ENCODE measurements at regions not wholly inside any gene's neighbourhood (a gene's known extent, or its start where the extent isn't known, plus 50 kb on each side); places are given as distances from the start of the nearest gene placed in this dataset.
"Not testable (repeated sequence)": the region's sequence is repeated elsewhere in the genome, so short reads cannot be mapped to it uniquely, and the experiment has no call there.

DNA sequence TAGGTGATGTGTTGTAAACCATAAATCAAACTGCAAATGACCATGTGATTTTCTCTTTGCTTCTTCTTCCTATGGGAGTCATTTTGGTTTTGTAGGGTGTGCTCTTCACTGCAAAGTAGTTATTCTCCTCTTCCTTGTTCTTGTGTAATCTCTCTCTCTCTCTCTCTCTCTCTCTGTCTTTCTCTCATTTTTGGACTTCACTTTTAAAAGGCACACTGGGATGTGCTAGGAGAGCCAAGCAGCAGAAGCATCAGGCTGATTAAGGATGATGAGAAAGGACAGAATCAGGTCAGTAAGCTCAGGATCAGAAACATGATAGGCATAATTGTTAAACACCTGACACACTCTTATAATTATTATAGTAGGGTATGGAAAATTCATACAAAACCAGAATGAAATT lies 505.3 kb upstream of the ZNF608 start:
- DNase-seq (ENCODE audit: low read depth): no peak

DNA sequence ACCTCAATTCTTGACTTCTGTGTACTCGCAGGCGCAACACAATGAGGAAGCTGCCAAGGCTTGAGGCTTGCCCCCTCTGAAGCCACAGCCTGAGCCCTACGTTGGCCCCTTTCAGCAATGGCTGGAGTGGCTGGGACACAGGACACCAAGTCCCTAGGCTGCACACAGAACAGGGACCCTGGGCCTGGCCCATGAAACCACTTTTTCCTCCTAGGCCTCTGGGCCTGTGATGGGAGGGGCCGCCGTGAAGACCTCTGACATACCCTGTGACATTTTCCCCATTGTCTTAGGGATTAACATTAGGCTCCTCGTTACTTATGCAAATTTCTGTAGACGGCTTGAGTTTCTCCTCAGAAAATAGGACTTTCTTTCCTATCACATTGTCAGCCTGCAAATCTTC lies 507.2 kb upstream of the ZNF608 start:
- DNase-seq (ENCODE audit: low read depth): not testable (repeated sequence)

DNA sequence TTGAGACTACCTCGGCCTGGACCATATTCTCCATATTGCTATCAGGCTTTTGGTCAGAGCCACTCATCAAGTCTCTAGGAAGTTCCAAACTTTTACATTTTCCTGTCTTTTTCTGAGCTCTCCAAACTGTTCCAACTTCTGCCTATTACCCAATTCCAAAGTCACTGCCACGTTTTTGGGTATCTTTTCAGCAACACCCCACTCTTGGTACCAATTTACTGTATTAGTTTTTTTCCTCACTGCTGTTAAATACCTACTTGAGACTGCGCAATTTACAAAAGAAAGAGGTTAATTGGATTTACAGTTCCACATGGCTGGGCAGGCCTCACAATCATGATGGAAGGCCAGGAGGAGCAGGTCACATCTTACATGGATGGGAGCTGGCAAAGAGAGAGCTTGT lies 507.8 kb upstream of the ZNF608 start:
- no peak for DNase-seq (ENCODE audit: low read depth)

DNA sequence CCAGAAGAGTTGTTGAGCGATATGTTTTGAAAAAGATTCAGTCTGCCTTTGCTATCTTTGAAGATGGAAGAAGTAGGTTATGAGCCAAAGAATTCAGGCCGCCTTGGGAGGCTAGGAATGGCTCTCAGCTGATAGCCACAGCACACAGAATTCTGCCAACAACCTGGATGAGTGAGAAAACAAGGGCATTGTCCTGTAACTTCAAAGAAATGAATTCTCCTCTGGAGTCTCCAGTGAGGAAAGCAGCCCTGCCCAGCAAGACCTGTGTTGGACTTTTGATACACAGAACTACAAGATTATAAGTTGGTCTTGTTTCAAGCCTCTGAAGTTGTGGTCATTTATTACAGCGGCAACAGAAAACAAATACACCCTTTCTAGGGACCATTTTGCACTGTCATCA lies 509.9 kb upstream of the ZNF608 start:
- DNase-seq (ENCODE audit: low read depth): no peak

DNA sequence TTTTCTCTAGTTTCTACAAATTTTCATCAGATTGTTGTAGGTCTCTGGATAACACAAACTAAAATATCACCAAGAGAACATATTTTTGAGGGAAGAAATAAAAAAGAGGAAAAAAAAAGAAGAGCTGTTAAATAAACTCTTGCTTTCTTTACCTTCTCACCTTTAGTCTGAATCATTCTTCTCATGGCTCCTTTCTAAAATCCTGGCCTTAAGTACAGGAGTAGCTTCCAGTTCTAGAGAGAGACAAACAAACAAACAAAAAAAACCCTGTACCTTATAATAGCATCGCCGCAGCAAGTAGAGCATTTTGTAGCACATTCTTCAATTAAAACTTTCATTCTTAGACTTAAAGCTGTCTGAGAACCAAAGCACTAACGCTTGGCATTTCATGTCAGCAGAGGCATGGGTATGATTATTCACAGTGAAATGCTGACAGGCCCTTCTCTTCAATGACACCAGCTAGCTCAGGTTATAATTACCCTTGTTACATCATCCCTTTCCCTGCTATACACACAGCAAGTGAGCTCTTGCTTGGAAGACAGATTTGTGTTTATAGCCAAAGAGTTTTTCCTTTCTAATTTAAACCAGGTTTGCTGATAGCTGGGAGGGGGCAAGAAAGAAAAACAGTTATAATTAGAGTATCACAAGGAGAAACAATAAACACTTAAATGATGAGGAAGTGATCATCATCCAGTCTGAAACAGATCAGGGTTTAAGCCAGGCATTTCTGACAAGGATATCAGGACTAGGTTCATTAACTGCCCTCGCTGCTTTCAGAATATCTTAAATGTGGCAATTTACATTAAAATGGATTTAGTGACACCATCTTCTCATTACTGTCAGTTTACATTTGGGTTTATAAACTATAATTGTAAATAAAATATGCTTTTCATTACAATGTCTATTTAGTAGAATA lies 510.9 kb upstream of the ZNF608 start:
- peak; percentile 28 for DNase-seq (ENCODE audit: low read depth)

DNA sequence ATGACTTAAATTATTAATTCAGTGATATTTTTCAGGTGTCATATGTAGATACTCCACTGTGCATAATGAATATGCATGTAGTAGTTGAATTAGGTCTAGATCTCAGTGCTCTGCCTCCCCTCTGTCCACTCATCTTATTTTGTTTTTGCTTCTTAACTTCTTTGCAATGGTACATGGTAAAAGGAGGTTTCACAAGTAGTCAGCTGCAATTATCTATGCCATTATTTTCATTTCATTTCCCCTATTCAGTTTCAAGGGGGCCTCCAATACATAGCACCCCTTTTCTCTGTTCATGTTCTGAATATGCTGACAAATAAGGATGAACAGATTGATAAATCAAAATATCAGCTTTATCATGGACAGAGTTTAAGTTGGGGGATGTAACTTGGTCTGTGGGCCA lies 511.6 kb upstream of the ZNF608 start:
- no peak for DNase-seq (ENCODE audit: low read depth)

DNA sequence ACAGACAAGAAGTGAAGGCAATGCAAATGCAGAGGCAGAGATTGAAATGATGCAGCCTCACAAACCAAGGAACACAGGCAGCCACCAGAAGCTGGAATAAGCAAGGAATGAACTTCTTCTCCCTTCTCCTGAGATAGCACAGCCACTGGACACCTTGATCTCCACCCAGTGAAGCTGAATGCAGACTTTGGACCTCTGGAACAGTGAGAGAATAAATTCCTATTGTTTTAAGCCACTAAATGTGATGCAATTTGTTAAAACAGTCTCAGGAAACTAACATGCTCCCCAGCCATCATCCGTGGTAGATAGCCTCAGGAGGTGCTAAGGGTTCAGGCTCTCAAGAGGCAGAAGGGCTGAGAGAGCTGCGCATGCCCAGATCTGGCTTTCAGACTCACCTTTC lies 512.2 kb upstream of the ZNF608 start:
- DNase-seq (ENCODE audit: low read depth): no peak

DNA sequence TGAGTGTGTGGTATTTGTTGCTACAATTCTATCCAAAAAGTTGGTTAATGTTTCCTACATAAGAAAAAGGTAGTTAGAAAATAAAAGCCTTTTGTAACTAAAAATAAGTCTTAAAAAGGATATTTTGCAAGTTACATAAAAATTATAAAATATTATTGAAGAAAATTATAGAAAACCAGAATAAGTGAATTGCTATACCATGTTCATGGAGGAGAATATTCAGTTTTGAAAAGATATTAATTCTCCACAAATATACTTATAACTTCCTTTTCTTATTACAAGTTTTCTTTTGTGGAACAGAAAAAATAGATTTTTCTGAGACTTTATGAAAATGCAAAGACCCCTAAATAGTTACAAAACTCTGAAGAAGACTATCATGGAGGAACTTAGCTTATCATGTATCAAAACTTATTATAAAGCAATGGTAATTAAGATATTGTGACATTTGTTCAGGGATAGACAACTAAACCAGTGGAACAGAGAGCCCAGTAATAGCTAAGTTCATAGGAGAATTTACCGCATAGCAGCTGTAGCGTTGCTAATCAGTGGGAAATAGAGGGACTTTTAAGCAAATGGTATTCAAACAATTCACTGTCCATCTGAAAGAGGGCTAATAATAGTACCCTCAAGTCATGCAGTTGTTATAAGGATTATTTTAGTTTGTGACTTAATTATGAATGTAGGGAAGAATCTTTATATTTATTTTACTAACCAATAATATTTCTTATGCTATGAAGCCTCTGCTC lies 515.2 kb upstream of the ZNF608 start:
- no peak for DNase-seq (ENCODE audit: low read depth)

DNA sequence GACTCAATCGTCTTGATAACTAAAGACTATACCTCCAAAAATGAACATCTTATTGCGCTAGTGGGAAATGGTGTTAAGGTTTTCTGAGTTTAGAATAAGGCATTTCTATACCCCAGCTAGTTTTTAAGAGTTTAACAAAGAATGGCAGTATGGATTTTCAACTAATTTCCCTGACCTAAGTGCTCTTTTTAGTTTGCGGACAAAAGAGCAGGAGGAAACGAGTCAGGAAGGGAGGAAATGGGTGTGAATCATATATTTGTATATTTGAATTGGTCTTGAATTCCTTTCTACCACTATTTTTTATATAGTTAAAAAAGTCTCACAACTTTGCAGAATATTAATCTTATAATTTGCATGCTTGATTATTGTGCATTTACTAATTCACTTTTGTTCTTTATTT lies 516.3 kb upstream of the ZNF608 start:
- no peak for DNase-seq (ENCODE audit: low read depth)

DNA sequence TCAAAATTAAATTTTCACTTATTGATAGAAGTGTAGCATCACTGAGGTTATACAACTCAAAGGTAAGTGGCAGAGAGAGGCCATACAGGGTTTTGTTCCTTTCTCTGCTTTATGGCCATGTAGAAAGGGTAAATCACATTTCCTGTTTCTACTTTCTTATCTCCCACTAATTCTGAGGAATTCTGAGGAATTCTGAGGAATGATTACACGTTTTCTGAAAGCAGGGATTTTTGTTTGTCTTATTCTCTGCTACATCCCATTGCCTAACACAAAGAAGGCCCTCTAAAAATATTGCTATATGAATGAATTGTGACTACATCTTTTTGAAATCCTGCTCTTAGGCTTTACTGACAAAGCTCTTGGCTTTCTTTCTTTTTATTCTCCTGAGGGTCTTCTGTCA lies 516.9 kb upstream of the ZNF608 start:
- DNase-seq (ENCODE audit: low read depth): no peak

DNA sequence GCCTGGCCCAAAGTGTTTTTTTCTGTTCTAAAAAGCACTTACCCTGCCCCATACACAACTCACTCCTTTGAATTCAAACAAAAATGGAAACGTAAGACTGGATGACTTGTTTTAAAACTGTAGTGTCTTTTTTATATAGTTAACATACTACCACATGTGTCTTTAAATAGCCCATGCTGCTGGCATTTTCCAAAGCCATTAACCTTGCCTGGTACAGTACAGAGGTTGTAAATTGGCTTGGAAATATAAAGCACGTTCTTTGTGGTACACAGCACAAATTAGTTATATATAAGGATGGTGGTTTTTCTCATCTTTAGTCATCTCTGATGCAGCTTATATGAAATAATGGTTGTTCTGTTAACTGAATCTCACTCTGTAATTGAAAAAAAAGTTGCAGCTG lies 519.7 kb upstream of the ZNF608 start:
- DNase-seq (ENCODE audit: low read depth): no peak

DNA sequence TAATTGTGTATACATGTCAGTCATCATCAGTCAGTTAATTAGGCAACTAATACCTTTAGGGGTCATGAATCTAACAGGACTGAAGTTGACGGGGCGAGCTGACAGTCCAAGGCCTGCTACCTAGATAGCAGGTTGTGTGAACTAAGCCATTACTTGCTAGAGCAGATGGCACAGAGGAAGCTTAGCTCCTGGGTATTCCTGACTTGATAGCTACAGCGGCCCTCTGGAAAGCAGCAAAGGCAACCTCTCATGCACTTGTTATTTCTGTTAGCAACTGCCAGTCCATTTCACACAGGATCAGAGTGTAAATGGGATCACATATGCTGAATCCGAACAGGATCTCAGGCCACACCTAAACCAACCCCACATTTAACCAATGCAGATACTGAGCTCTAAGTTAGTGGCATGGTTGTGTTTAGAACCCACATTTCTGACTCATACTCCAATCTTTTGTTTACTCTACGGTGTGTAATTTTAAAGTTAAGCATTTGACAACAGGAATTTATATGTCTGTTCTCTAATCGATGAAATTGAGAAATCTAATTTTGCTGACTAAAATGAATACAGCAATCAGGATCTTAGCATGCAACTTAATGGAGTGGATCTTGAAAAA lies 521.3 kb upstream of the ZNF608 start:
- DNase-seq (ENCODE audit: low read depth): no peak

DNA sequence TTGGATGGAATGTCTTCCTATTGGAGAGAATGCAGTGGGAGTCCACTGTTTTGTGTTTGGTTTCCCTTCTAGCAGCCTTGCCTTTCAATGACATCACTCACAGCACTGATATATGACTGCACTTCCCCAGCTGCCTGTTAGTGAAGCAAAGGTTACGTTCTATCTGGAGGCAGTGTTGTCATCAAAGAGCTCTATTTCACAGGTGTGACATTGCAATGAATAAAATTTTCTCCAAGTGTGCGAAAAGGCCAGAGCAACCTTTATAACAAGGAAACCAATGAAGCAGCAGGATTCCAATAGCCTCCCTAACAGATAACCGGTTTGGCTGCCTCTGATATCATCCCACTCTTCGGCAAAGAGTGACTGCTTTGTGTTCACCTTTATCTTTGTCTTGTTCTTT lies 523.5 kb upstream of the ZNF608 start:
- no peak for DNase-seq (ENCODE audit: low read depth)

DNA sequence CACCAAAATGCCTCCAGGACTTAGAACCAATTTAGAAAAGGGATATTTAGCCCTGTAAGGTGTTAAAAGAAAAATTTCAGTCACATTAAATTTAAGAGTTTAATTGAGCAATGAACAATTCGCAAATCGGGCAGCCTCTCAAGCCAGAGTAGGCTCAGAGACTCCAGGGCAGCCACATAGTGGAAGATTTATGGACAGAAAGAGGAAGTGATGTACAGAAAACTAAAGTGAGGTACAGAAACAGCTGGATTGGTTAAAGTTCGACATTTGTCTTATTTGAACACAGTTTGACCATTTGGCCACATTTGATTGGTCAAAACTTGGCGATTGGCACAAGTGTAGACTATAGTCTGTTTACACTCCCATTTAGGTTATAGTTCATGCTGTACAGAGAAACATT lies 525.9 kb upstream of the ZNF608 start:
- no peak for DNase-seq (ENCODE audit: low read depth)

DNA sequence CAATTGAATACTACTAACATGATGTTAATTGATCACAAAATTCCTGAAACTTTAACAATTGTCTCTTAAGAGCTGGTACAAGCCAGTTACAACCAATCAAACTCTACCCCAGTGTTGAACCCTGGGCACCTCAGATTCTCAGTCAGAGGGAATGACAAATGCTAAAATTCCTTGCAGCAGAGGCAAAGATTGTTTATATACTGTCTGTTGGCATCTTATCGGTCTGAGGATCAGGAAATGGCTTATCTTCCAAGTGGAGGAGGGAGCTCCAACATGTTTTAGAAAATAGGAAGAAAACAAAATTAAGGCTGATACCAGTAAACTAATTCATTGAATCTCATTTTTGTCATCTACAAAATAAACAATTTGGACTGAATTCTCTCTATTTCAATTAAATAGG lies 527.8 kb upstream of the ZNF608 start:
- no peak for DNase-seq (ENCODE audit: low read depth)

DNA sequence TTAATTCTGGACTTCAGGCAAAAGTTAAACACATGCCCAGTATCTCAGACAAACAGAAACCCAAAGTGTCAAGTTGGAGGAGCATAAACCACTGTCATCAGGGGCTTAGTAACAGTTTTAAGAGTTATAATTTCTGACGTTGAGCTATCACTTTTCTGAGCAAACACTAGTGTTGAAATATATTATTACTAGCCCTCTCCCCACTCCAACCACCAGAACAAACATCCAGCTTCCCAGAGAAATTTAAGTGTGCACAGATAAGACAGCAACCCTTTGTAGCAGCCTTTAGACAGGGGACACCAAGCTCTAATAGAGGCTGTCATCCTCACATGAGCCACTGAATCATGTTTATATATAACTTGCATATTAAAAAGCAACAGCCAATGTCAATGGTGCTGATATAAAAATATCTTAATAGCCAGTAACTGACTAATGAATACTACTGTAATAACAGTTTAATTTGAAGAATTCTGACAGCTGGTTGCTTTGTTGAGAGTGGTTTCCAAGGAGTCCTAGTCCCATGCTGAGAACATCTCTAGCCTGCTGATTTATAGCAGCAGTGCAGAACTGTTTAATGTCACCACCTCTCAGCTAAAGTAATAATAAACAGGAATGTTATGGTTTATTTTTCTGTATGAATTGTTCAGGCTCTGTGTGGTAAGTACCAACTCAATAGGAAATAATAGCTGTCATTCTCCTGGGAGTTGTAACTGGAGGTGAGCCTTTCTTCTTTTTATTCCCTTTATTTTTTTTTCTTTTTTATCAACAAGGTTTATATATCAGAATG lies 528.7 kb upstream of the ZNF608 start:
- DNase-seq (ENCODE audit: low read depth): no peak

DNA sequence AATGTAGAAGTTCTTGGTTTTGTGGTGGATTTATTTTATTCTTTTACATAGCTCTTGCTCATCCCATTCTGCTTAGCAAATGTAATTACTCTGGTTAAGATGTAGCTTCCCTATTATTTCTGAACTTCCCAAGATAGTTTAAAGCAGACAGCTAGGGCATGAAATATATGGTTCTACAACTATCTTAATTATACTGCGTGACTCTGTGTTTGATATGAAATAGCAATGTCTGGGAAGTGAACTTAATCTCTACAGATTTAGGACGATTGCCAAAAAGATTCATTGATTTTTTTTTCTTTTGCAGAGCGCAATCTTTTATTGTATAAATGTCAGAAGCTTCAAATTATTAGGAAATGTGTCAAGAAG lies 529.3 kb upstream of the ZNF608 start:
- DNase-seq (ENCODE audit: low read depth): no peak

DNA sequence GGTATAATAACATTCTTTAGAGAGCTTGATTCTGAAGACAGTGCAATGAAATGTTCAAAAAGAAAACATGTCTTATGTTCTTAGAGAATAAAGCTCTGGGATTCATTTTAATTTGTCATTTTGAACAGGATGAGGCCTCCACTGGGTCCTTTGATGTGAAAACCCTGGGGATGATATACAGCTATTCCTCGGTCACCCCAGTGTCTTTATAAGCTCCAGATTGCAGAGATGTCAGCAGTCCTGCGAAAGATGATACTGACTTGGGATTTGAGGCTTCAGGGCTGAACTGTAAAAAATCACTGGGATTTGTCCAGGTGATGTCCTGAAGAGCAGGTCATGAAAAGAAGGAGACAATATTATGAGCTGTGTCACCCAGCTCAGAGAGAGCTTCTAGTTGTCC lies 529.7 kb upstream of the ZNF608 start:
- DNase-seq (ENCODE audit: low read depth): no peak

DNA sequence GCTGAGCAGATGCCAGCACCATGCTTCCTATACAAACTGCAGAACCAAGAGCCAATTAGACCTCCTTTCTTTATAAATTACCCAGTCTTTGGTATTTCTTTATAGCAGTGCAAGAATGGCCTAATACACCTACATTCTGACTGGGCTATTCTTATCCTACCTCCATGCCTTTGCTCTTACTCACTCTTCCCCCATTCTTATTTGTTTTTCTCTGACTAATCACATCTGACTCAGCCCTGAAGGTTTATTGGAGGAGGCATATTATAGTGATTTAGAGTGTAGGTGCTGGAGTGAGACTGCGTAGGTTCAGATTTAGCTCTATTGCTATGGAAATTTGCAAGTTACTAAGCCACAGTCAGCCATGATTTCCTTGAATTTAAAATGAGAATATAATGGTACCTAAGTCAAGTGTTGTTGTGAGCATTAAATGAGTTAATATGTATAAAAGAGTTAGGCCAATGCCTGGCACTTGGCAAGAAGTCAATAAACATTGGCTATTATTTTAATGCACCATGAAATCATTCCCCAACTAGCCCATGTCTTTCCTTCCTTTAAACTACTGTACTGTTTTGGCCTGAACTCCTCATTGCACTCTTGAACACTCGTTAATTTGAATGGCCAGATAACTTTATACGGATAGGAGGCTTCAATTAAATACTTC lies 531.2 kb upstream of the ZNF608 start:
- DNase-seq (ENCODE audit: low read depth): peak; percentile 13

DNA sequence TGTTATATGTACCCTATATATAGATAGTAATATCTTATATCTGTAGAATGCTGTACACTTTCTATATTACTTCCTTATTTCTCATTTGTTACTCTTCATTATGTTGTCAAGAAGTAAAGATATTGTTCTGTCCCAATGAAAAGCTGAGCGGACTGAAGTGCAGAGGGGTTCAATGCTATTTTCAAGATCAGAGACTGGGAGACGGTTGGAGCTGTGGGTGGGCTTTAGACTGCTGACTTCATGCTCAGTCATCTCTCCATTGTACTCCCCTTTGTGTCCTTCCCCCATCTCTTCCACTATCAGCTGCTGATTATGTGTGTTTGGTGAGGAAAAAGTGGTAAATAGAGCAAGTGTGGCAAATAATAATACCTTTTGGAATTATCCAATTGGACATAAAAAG lies 532.3 kb upstream of the ZNF608 start:
- no peak for DNase-seq (ENCODE audit: low read depth)

DNA sequence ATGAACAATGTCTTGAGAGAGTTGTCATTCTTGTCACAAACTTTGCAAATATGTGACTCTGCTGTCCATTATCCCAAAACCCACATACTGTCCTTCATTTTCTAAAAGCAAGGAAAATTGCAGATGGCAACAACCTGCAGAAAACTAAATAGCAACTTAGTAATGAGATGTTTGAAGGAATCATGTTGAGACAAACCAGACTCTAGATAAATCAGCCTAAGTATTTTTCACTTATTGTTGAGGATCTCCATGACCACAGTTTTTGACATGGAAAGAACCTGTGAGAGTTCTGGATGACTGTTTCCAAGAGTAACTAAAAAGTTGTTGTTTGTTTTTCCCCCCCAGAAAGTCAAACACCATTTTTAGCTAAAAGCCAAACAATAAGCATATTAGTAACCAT lies 535.2 kb upstream of the ZNF608 start:
- DNase-seq (ENCODE audit: low read depth): no peak

DNA sequence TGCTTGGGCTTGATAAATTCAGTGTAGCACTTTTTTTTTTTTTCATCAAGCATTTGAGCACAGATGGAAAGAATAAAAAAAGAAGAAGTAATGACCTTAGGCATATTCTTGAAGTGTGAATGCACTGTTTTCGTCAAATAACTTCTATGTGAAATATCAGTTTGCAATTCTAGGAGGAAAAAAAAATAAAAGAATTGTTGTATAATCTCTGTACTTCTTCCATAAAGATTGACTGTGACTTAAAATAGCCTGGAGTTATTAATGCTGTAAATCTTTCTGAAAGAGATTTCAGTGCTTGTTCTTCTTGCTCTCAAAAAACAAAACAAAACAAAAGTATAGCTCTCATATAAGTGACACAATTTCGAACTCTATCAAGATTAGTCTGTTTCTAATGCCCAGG lies 536.9 kb upstream of the ZNF608 start:
- DNase-seq (ENCODE audit: low read depth): no peak

Data from fibroblast of the conjunctiva (primary cell).